SK-N-MC (cell line): ENCODE measurements at regions not wholly inside any gene's neighbourhood (a gene's known extent, or its start where the extent isn't known, plus 50 kb on each side); places are given as distances from the start of the nearest gene placed in this dataset.

Experiments
- EZH2 ChIP-seq: fragments of 200-600 bp; sonication (generic); IDR thresholded peaks from one replicate; pipeline ENCODE4 v1.6.1; 2017; ENCODE audit warnings: antibody characterized with exemption
- FOXP2 ChIP-seq: optimal IDR thresholded peaks from 2 replicates; pipeline ENCODE3; 2011; ENCODE audit warnings: mild to moderate bottlenecking, moderate library complexity; ENCODE audit not compliant: insufficient read depth; ENCODE audit errors: extremely low read length, control extremely low read depth
- POLR2AphosphoS5 ChIP-seq: IDR thresholded peaks from 2 replicates; pipeline ENCODE4 v1.6.1; 2012; ENCODE audit warnings: mild to moderate bottlenecking, low read depth, low read length, borderline replicate concordance

DNA sequence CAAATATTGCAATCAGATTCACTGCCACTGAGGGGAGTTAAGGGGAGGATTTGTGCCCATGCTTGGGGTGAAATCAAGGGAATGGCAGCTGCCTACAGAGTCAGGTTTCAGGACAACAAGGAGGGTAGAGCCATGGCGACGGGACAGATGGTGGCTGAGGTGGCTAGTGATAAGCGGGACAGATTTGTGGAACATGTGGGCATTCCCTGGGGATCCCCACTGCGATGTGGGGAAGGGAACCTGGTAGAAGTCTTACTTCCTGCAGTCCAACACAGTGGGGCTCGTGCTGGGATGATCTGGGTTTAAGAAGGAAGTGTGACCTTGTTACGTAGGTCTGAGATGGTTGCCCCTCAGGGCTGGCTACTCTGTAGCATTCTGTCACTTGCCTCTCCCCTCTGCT lies 292.0 kb upstream of the JARID2 start:
- TF ChIP-seq POLR2AphosphoS5 = no peak
- TF ChIP-seq EZH2 = no peak
- TF ChIP-seq FOXP2 = no peak
